ENCODE measurements at regions not wholly inside any gene's neighbourhood (a gene's known extent, or its start where the extent isn't known, plus 50 kb on each side); places are given as distances from the start of the nearest gene placed in this dataset.
"Not testable (repeated sequence)": the region's sequence is repeated elsewhere in the genome, so short reads cannot be mapped to it uniquely, and the experiment has no call there.

DNA sequence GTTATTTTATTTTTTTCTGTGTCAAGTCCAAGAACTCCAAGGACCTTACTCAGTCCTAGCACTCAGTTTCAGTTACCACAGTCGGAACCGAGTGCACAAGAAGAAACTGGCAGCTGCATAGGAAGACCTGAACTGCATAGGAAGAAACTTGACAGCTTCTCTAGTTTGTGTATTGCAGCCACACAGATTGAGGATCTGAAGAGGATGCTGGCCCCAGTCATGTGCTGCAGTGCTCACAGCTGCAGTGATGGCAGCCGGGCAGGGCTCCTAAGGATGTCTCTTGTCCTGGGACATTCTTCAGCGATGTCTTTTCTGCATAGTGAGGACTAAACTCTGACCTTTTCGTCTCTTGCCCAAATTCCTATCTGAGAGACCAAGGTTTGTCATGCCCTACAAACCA, 261.2 kb downstream of the STIM2 start:
- ATAC-seq, result no peak

GRCh38 chr4:27123123-27123768, 262.6 kb downstream of the STIM2 start:
- no peak for DNase-seq
- ATAC-seq, result no peak

More for the DNA sequence above, 261.2 kb downstream of the STIM2 start:
- no peak for DNase-seq

- DNase-seq, result no peak
- ATAC-seq, result no peak
Observed at GRCh38 chr4:27123769-27124124, 263.1 kb downstream of the STIM2 start.

DNA sequence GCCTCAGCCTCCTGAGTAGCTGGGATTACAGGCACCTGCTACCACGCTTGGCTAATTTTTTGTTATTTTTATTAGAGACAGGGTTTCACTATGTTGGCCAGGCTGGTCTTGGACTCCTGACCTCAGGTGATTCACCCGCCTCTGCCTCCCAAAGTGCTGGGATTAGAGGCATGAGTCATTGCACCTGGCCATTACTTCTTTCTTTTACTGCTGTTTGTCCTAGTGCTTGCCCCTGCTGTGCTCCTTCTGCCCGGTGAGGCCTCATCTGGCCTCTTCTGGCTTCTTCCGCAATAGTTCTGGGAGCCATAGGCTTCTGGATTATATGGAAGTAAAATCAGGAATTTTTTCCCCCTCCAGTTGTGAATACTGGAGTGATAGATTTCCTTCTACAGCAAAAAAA, 266.3 kb downstream of the STIM2 start:
- ATAC-seq, DNase-seq: not testable (repeated sequence)

GRCh38 chr4:27128443-27128842, 267.8 kb downstream of the STIM2 start:
- ATAC-seq, result no peak
- DNase-seq, result no peak

DNA sequence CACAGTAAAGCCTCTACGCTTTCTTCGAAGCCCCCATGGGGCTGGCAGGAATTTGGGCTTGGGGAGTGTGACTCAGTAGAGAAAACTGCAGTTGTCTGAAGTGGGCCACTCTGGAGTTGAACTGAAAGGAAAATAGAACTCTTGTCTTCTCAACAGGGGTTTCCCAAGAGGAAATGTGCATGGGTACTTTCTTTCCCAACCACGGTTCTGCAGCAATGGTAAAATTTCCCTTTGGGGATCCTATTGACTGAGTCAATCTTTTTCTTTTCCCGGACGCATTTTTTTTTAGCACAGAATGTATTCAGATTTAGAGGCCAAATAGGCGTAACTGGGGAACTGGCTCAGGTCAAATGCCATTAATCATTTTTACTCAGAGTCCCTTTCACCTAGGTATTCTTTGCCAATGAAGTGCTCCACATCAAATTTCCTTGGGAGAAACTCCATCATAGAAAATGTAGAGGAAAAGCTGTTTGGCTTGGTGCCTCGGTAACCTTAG, 269.3 kb downstream of the STIM2 start:
- DNase-seq (no peak), ATAC-seq (no peak)

DNA sequence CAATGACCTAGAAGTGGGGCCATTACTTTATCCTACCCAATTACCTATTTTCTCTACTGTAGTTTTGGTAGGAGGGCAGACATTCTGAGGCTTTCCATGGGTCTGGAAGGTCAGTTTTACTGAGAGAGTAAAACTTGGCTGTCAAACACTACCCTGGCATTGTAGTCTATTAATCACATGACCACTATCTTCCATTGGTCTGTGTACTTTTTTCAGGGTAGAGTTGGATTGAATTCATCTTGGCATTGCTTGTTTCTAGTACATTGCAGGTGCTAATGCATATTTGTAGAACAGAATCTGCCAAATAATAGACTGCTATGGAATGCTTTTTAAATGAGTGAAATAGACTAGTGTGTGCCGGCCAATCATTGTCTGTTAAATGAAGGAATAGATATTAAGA, 271.9 kb downstream of the STIM2 start:
- no peak for DNase-seq

GRCh38 chr4:27140486-27140885, 279.8 kb downstream of the STIM2 start:
- DNase-seq, result no peak
- ATAC-seq, result no peak

More for the DNA sequence above, 271.9 kb downstream of the STIM2 start:
- no peak for ATAC-seq

GRCh38 chr4:27141530-27141929, 280.9 kb downstream of the STIM2 start:
- ATAC-seq (no peak), DNase-seq (no peak)

DNA sequence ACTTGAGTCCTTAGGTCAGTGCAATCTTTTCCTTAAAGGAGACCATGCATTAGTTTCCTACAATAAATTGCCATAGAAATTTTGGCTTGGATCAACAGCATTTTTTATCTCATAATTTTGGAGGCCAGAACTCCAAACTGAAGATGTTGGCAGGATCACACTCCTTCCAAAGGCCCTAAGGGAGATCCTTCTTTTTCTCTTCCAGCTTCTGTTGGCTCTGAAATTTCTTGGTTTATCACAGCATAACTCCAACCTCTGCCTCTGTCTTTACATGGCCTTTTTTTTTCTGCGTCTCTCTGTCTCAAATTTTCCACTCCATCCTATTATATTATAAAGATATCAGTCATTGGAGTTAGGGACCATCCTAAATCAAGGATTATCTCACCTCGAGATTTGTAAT, 282.2 kb downstream of the STIM2 start:
- no peak for ATAC-seq
- DNase-seq, result no peak

GRCh38 chr4:27145597-27145996, 285.0 kb downstream of the STIM2 start:
- no peak for ATAC-seq
- no peak for DNase-seq

GRCh38 chr4:27148211-27148895, 287.7 kb downstream of the STIM2 start:
- ATAC-seq (no peak), DNase-seq (no peak)

GRCh38 chr4:27149541-27150212, 289.0 kb downstream of the STIM2 start:
- DNase-seq, result no peak
- no peak for ATAC-seq

GRCh38 chr4:27152703-27153102, 292.1 kb downstream of the STIM2 start:
- no peak for ATAC-seq
- no peak for DNase-seq

GRCh38 chr4:27154706-27155105, 294.1 kb downstream of the STIM2 start:
- no peak for DNase-seq
- ATAC-seq, result no peak

DNA sequence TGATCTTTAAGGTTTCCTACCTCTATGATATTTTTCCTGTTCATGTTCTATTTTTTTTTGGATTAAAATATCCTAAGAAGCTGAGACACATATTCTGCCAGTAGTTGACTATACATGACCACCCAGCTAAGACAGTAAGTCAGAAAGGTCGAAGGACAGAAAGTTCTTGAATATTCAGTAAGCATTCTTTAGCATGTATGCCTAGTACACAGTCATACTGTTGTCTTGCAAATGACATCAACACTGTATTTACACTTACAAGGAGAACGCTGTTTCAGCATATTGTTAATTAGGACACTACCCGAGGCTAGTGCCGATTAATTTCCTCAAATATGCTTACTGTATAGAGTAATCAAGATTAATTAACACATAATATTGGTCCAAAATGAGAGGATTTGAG, 300.6 kb downstream of the STIM2 start:
- no peak for ATAC-seq
- DNase-seq, result no peak

DNA sequence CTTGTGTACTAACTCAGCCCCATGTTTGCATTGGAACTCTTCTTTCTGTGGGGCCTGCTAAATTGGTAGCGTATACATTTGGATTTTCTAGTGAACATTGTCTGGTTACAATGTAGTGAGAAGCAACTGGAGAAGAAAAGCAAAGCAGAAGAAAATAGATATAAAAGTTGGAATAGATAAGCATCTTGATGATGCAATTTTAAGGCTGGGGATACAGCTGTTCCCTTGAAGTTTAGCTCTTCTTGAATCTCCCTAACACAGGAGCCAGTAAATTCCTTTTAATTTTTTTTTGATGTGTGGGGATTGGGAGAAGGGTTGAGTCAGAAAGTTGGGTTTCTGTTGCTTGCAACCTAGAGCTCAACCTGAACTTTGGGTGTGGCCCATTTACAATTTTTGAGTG, 308.1 kb downstream of the STIM2 start:
- DNase-seq (no peak), ATAC-seq (no peak)

- DNase-seq (no peak), ATAC-seq (no peak)
Observed at GRCh38 chr4:27173280-27173679, 312.6 kb downstream of the STIM2 start.

DNA sequence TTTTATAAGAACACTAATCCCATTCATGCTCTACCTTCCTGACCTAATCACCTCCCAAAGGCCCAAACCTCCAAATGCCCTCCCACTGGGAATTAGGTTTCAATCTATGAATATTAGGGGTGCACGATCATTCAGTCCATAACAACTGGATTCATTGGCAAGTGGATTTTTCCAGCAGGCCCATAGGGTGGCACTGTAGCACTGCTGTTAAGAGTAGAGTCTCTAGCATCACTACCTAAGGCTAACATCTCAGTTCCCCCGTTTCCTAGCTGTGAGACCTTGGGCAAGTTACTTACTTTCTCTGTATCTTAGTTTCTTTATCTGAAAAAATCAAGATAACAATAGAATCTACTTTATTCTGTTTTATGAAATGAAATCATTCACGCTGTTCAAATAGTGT, 315.8 kb downstream of the STIM2 start:
- ATAC-seq (no peak), DNase-seq (no peak)

GRCh38 chr4:27176881-27177280, 316.2 kb downstream of the STIM2 start:
- no peak for ATAC-seq
- no peak for DNase-seq

DNA sequence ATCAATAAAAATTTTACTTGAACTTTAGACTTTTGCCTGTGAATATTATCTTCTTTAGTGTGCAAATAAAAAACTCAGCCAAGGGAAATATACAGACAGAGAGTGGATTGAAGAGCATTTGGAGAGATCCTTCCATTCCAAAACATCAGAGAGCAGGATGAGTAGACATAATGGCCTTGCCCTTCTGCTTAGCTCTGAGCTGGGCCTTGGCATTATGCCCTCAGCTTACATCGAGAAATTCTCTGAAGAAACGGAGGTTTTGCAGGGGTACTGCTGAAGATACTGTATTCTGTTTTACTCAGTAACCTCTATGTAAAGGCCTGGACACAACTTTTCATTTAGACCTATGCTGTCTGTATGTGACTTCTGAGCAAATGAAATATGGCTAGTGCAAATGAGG, 317.4 kb downstream of the STIM2 start:
- DNase-seq, result no peak
- ATAC-seq, result no peak

DNA sequence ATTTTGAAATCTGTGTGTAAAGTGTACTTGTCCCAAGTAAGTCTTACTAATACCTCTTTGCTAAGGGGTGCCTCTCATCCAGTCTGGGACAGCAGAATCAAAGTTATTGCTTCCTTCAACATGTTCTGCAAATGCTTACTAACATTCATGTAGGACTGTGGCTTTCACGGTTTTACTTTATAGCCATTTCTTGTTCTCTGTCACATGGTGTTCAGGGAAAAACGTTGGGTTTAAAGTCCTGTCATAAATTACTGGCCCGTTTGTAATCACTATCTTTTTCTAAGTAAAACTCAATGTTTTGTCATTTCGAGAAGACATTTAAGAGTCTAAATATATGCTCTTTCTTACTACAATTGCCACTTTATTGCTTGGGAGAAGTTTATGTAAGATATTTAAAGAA, 321.1 kb downstream of the STIM2 start:
- DNase-seq, result no peak
- ATAC-seq, result no peak

DNA sequence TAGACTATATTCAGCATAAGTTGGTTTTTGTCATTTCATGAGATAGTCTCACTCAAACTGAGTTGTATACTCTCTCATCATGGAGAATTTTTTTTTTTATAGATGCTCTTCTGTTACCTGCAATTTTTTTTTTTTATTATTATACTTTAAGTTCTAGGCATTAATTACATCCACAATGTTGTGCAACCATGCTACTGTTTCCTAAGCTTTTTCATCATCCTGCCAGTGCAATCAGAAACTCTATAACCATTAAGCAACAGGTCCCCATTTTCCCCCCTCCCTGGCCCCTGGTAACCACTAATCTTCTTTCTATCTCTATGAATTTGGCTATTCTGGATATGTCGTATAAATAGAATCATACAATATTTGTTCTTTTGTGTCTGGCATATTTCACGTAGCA, 321.6 kb downstream of the STIM2 start:
- DNase-seq, result no peak

More for the DNA sequence above, 321.6 kb downstream of the STIM2 start:
- ATAC-seq, result no peak
